Trophoblast cell (in vitro differentiated cells and primary cell): ENCODE measurements at regions not wholly inside any gene's neighbourhood (a gene's known extent, or its start where the extent isn't known, plus 50 kb on each side); places are given as distances from the start of the nearest gene placed in this dataset.
A peak's percentile ranks its signal among the peaks of the same experiment; 100 is the strongest.

ENCODE experiments used
- DNase-seq, 2 donors: peaks; one replicate each; pipeline ENCODE4 v3.0.0-alpha.2; 2016
- H2AFZ ChIP-seq: 2 replicates; pipeline ENCODE4 v1.6.1; 2013; ENCODE audit warnings: low read length, moderate library complexity, mild to moderate bottlenecking; ENCODE audit not compliant: insufficient read depth, poor library complexity
- H2AK5ac ChIP-seq: 2 replicates; pipeline ENCODE4 v1.6.1; 2013; ENCODE audit warnings: mild to moderate bottlenecking, low read length
- H2BK120ac ChIP-seq: 2 replicates; pipeline ENCODE4 v1.6.1; 2013; ENCODE audit warnings: low read length, mild to moderate bottlenecking, moderate library complexity; ENCODE audit not compliant: insufficient read depth, poor library complexity
- H2BK12ac ChIP-seq: 2 replicates; pipeline ENCODE4 v1.6.1; 2013; ENCODE audit warnings: mild to moderate bottlenecking, low read length, moderate library complexity
- H2BK5ac ChIP-seq: 2 replicates; pipeline ENCODE4 v1.6.1; 2013; ENCODE audit warnings: low read length, low read depth, moderate library complexity, mild to moderate bottlenecking; ENCODE audit not compliant: poor library complexity
- H3K14ac ChIP-seq: 2 replicates; pipeline ENCODE4 v1.6.1; 2013; ENCODE audit warnings: mild to moderate bottlenecking, low read length
- H3K18ac ChIP-seq: 2 replicates; pipeline ENCODE4 v1.6.1; 2013; ENCODE audit warnings: mild to moderate bottlenecking, low read length
- H3K23ac ChIP-seq: 2 replicates; pipeline ENCODE4 v1.6.1; 2013; ENCODE audit warnings: low read length
- H3K27ac ChIP-seq: 2 replicates; pipeline ENCODE4 v1.5.1; 2013; ENCODE audit warnings: low read depth, mild to moderate bottlenecking, inconsistent platforms, low read length, moderate library complexity
- H3K27me3 ChIP-seq: 2 replicates; pipeline ENCODE4 v1.6.1; 2013; ENCODE audit warnings: inconsistent platforms, mild to moderate bottlenecking, low read length, moderate library complexity; ENCODE audit not compliant: insufficient read depth
- H3K36me3 ChIP-seq, 2 experiments: 1 replicate in 1 of 2; 2 replicates in 1 of 2; pipeline ENCODE4 v1.6.1; 2013; ENCODE audit warnings: low read length in 2 of 2, mild to moderate bottlenecking in 2 of 2, moderate library complexity in 1 of 2; ENCODE audit not compliant: insufficient read depth in 2 of 2, control insufficient read depth in 1 of 2
- H3K4ac ChIP-seq: 2 replicates; pipeline ENCODE4 v1.6.1; 2013; ENCODE audit warnings: low read depth, mild to moderate bottlenecking, low read length, moderate library complexity
- H3K4me1 ChIP-seq, 2 experiments: 1 replicate in 1 of 2; 2 replicates in 1 of 2; pipeline ENCODE4 v1.6.1; 2013; ENCODE audit warnings: low read length in 2 of 2, mild to moderate bottlenecking in 2 of 2, moderate library complexity in 1 of 2; ENCODE audit not compliant: insufficient read depth in 2 of 2, control insufficient read depth in 1 of 2
- H3K4me2 ChIP-seq: 2 replicates; pipeline ENCODE4 v1.6.1; 2013; ENCODE audit warnings: inconsistent platforms, mild to moderate bottlenecking, low read length, moderate library complexity
- H3K4me3 ChIP-seq: 2 replicates; pipeline ENCODE4 v1.5.1; 2013; ENCODE audit warnings: mild to moderate bottlenecking, low read depth, low read length, inconsistent platforms
- H3K79me1 ChIP-seq: one replicate; pipeline ENCODE4 v1.6.1; 2013; ENCODE audit warnings: low read length
- H3K79me2 ChIP-seq: 2 replicates; pipeline ENCODE4 v1.6.1; 2013; ENCODE audit warnings: low read length, mild to moderate bottlenecking; ENCODE audit not compliant: control insufficient read depth, insufficient read depth, poor library complexity
- H3K9ac ChIP-seq: 2 replicates; pipeline ENCODE4 v1.6.1; 2013; ENCODE audit warnings: mild to moderate bottlenecking, low read length
- H3K9me3 ChIP-seq: 2 replicates; pipeline ENCODE4 v1.6.1; 2013; ENCODE audit warnings: low read depth, mild to moderate bottlenecking, control low read depth, inconsistent platforms, low read length; ENCODE audit not compliant: insufficient read depth
- H4K12ac ChIP-seq: 2 replicates; pipeline ENCODE4 v1.6.1; 2013; ENCODE audit warnings: low read depth, mild to moderate bottlenecking, low read length, moderate library complexity
- H4K8ac ChIP-seq: 2 replicates; pipeline ENCODE4 v1.6.1; 2013; ENCODE audit warnings: low read depth, mild to moderate bottlenecking, low read length, moderate library complexity
- H4K91ac ChIP-seq: one replicate; pipeline ENCODE4 v1.6.1; 2013; ENCODE audit warnings: low read depth, mild to moderate bottlenecking, low read length, moderate library complexity
- WGBS: extraction: QIAGEN DNeasy Blood & Tissue Kit; methylation state at CpG from one replicate; pipeline ENCODE4 v1.1.7; 2013; ENCODE audit warnings: missing lambda C conversion rate; ENCODE audit not compliant: insufficient read length, insufficient coverage; ENCODE audit errors: extremely low coverage; 5-methylcytosine and 5-hydroxymethylcytosine counted together

- Histone ChIP-seq H3K14ac (no peak overlapping the region), H4K12ac (no peak overlapping the region), H3K4ac (no peak overlapping the region), H3K4me1 (no peaks in the 10 kb centered on the region), H2BK120ac (no peak overlapping the region), H3K36me3 (no peaks in the 10 kb centered on the region), H4K8ac (no peak overlapping the region), H2BK5ac (no peak overlapping the region), H3K27me3 (no peaks in the 10 kb centered on the region), H3K4me3 (no peak overlapping the region), H3K9me3 (peaks cover 10% of the 10 kb centered on the region), H3K4me2 (no peak overlapping the region), H3K23ac (no peak overlapping the region), H2AK5ac (no peak overlapping the region), H3K18ac (no peak overlapping the region), H3K27ac (no peak overlapping the region), H2BK12ac (no peak overlapping the region), H4K91ac (no peak overlapping the region), H3K79me2 (no peaks in the 10 kb centered on the region), H3K79me1 (no peaks in the 10 kb centered on the region), H3K9ac (no peak overlapping the region), H2AFZ (no peak overlapping the region)
- no peak for DNase-seq
- no CpG with 5 or more reads among the region's 1 CpG for WGBS
Measured at GRCh38 chr16:89027281-89027680, 50.3 kb upstream of the CBFA2T3 start.

GRCh38 chr16:89031715-89032659 lies 55.0 kb upstream of the CBFA2T3 start:
- no CpG with 5 or more reads among the region's 24 CpGs for WGBS
- H3K9ac ChIP-seq: no peak overlapping the region
- H3K14ac ChIP-seq: no peak overlapping the region
- H2AK5ac ChIP-seq: no peak overlapping the region
- no peak overlapping the region for H2AFZ ChIP-seq
- no peak overlapping the region for H3K4me2 ChIP-seq
- no peaks in the 10 kb centered on the region for H3K79me2 ChIP-seq
- no peak overlapping the region for H3K18ac ChIP-seq
- no peak overlapping the region for H3K23ac ChIP-seq
- H3K79me1 ChIP-seq: no peaks in the 10 kb centered on the region
- H3K27me3 ChIP-seq: no peaks in the 10 kb centered on the region
- H4K91ac ChIP-seq: no peak overlapping the region
- no peak overlapping the region for H4K8ac ChIP-seq
- peak in 1 of 2 donors; percentile 25 for DNase-seq
- no peak overlapping the region for H2BK12ac ChIP-seq
- no peak overlapping the region for H2BK5ac ChIP-seq
- H3K27ac ChIP-seq: no peak overlapping the region
- H3K4me3 ChIP-seq: no peak overlapping the region
- H2BK120ac ChIP-seq: no peak overlapping the region
- H3K36me3 ChIP-seq: no peaks in the 10 kb centered on the region
- H3K9me3 ChIP-seq: peaks cover 8% of the 10 kb centered on the region
- no peaks in the 10 kb centered on the region for H3K4me1 ChIP-seq
- H4K12ac ChIP-seq: no peak overlapping the region
- no peak overlapping the region for H3K4ac ChIP-seq

- Histone ChIP-seq H3K23ac (no peak overlapping the region), H3K18ac (no peak overlapping the region), H3K9ac (no peak overlapping the region), H2BK12ac (no peak overlapping the region), H3K4me3 (no peak overlapping the region), H3K4me2 (no peak overlapping the region), H2AFZ (no peak overlapping the region), H3K79me1 (no peaks in the 10 kb centered on the region), H3K14ac (no peak overlapping the region), H2BK120ac (no peak overlapping the region), H3K36me3 (no peaks in the 10 kb centered on the region), H3K9me3 (peaks cover 8% of the 10 kb centered on the region), H2AK5ac (no peak overlapping the region), H4K8ac (no peak overlapping the region), H3K27me3 (no peaks in the 10 kb centered on the region), H3K27ac (no peak overlapping the region), H3K4me1 (no peaks in the 10 kb centered on the region), H4K91ac (no peak overlapping the region), H2BK5ac (no peak overlapping the region), H4K12ac (no peak overlapping the region), H3K79me2 (no peaks in the 10 kb centered on the region), H3K4ac (no peak overlapping the region)
- no peak for DNase-seq
- whole genome bisulfite sequencing: no CpG with 5 or more reads among the region's 10 CpGs
Measured at GRCh38 chr16:89033304-89033703, 56.3 kb upstream of the CBFA2T3 start.

- Histone ChIP-seq H3K4me2 (no peak overlapping the region), H3K14ac (no peak overlapping the region), H3K4me3 (no peak overlapping the region), H3K79me1 (no peaks in the 10 kb centered on the region), H2AK5ac (no peak overlapping the region), H3K9ac (no peak overlapping the region), H2BK5ac (no peak overlapping the region), H3K23ac (no peak overlapping the region), H4K12ac (no peak overlapping the region), H3K9me3 (peaks cover 8% of the 10 kb centered on the region), H3K27ac (no peak overlapping the region), H3K4me1 (no peaks in the 10 kb centered on the region), H3K79me2 (no peaks in the 10 kb centered on the region), H2AFZ (no peak overlapping the region), H3K27me3 (no peaks in the 10 kb centered on the region), H4K8ac (no peak overlapping the region), H3K18ac (no peak overlapping the region), H4K91ac (no peak overlapping the region), H2BK12ac (no peak overlapping the region), H2BK120ac (no peak overlapping the region), H3K36me3 (no peaks in the 10 kb centered on the region), H3K4ac (no peak overlapping the region)
- WGBS: no CpG with 5 or more reads among the region's 31 CpGs
- DNase-seq: no peak
Measured at GRCh38 chr16:89033796-89034572, 57.0 kb upstream of the CBFA2T3 start.
